NK-92 treated with Interleukin-12 subunit alpha and Interleukin-12 subunit beta, amount 100 ng/mL, for 24 hours (cell line): ENCODE measurements at regions not wholly inside any gene's neighbourhood (a gene's known extent, or its start where the extent isn't known, plus 50 kb on each side); places are given as distances from the start of the nearest gene placed in this dataset.
"Not testable (repeated sequence)": the region's sequence is repeated elsewhere in the genome, so short reads cannot be mapped to it uniquely, and the experiment has no call there.

Experiments
- DNase-seq: peaks from one replicate; lab custom pipeline; 2025; lab: John Stamatoyannopoulos, UW

DNA sequence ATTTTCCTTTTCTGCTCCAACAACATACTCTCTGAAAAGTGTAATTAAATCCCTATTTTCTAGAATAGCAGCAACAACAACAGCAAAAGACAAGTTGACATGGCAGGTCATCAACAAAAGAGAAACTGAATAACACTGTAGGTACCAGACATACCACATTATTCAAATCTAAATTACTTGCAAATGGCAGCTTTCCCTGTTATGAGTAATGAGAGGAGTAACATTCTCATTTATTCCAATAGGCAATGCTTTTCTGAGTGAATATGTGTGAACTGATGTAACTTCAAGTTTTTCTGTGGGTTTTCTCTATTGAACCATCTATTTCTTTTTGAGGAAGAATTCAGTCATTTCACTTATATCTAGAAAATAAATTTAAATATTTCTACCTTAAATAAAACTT lies 501.5 kb downstream of the TRIB2 start:
- DNase-seq: no peak

DNA sequence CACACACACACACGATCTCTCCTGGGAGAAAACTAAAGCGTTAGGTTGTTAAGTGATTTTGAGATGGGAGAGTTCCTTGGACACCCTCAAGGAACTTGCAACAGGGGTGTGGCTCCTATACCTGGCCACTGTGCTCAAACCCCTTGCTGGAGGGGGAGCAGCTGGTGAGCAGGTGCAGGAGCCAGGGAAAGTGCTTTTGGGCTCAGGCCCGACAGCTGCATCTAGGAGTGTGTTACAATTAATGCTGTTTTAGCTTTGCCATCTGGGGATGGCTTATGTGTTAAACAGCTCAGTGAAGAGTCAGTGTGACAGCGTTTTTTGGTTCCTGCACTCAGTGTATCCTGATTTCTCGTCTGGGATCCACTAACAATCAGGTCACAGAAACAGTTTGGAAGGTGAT lies 510.8 kb downstream of the TRIB2 start:
- DNase-seq: no peak

DNA sequence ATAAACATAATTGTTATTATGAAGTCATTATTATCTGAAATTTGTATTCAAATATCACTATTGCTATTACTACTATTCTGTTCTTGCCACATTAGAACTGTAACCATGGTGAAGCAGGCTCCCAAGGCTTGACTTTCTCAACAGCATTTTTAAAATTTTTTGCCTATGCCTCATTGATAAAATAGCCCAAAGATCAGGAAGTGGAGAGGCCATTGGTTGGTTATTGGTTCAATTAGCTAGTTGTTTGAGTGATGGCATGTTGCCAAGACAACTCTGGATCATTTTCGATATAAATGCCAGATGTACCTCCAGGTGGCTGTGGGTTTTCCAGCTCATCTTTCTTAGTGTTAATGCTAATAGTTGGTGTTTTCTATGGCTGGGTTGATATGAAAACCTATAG lies 513.5 kb downstream of the TRIB2 start:
- no peak for DNase-seq

DNA sequence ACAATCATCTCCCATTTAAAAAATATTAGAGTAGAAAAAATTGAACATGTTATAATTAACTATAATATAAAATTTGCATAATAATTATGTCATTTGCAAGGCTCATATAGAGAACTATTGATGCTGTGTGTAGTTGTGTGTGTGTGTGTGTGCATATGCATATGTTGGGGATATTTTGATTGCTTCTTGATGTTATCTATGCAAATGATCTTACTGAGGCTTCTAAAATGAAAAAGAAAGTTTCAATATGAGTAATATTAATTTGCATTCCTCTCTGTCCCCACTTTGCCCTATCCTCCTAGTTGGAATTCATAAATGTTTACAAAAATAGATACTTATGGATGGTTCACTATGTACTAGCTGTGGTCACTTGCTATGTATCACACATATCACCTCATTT lies 523.3 kb downstream of the TRIB2 start:
- no peak for DNase-seq

DNA sequence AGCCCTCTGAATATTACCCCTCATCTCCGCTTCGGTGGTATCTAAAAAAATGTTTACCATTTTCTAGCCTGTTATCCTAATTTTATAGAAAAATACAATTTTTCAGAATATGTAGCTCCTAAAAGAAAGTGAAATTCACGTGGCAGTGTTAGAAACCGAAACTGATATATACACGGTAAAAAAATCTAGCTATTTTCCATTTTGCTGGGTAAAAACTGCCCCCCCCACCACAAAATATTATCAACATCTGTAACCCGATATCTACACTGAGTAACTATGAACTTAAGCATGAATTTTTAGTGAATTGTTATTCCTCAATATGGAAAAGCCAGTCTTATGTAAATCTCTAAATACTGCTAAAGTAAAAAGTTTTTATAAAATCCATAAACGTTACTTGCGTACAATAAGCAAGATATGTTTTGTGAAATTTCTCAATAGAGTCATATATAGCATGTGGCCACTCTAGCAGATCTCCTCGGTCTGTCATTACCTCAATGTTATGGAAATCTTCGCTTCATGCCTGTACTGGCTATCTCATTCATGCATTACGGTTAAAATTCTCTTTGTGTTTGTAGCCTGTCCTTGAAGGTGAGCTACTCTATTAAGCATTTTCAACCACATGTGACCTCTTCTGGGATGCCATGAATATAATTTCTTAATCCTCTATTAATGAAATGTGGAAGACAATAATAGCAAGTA lies 524.2 kb downstream of the TRIB2 start:
- DNase-seq: no peak

DNA sequence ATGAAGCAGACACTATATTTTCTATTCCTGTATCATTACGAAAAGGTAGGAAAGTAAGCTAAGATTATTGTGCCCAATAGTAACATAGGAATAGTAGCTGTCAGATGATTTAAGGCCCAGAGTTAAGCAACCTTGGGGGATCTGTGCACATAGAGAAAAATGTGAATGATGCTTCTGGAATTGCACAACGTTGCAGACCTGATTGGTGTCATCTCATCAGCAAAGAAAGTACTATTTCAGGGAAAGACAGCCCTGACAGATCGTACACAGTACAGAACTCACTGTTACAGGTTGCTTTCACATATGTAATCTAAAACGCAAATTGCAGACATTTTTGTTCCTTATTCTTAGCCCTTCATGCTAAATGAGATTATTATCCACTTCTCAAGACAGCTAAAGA lies 535.9 kb downstream of the TRIB2 start:
- no peak for DNase-seq

DNA sequence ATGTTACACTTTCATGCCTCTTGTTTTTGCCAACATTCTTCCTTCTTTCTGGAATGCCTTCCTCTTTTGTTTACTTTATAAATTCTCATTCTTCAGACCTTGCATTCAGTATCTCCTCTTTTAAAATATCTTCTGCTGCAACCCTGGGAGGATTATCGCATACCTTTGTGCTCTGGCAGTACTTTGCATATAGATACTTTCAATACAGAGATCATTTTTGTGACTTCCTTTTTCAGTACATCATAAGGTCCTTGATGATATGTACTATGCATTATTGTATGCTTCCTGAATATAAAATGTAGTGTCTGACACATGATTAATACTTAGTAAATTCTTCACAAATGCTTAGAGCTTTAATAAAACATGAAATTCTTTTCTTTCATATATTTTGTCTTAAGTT lies 538.7 kb downstream of the TRIB2 start:
- no peak for DNase-seq

DNA sequence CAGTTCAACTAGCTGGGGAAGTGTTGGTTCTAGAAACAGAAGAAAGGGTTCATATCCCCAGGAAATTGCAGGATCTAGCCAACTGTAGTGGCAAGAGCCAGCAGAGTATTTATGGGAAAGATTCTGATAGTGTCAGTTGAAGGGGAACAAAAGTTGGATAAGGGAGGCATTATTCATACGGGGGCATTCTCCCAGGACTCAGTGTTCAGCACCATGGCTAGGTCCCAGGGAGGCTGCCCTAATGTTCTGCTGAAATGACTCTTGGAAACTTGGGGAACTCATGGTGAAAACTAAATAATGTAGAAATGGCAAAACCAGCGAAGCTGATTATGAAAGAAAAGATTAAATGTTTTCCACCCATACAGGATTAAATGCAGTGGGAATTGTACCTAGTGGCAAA lies 543.7 kb downstream of the TRIB2 start:
- DNase-seq: no peak

DNA sequence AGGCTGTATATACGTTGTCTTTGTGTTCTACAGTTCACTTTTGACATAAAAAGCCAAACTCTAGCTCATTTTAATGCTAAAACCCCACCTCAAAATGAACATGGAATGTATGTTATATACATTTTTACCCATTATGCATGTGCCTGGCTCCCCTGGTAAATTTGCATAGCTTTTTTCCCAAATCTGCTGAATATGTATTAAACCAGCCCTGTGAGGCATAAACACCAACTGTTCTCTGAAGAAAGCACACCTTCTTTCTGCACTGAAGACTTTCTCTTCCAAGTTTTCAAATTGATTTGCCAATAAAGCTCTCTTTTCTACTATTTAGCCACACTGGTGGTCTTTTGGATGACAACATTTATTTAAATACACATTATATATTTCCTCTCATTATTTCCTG lies 549.4 kb downstream of the TRIB2 start:
- no peak for DNase-seq

DNA sequence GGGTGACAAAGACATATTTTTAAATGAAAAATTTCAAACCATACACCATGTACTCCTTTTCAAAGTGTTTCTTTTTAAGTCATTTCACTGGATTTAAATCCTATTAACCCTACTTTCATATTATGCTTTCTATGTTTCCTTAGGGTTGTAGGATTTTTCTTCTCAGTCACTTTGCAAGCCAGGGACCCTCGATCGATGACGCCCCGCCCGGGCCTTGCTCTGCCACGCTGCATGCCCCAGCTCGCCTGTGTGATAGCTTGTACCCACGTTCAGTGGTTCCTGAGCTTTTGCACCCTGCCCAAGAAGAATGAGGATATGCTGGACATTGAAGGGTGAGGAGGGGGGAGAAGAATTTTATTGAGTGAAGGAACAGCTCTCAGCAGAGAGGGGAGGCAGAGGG lies 568.0 kb downstream of the TRIB2 start:
- DNase-seq: no peak

DNA sequence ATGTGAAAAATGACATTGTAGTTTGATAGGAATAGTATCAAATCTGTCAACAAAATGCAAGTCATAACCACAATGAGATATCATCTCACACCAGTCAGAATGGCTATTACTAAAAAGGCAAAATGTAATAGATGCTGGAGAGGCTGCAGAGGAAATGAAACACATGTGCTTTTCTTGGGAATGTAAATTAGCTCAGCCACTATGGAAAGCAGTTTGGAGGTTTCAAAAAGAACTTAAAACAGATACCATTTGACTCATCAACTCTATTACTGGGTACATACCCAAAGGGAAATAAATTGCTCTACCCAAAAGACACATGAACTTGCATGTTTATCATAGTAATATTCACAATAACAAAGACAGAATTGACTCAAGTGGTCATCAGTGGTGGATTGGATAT lies 572.6 kb downstream of the TRIB2 start:
- no peak for DNase-seq

DNA sequence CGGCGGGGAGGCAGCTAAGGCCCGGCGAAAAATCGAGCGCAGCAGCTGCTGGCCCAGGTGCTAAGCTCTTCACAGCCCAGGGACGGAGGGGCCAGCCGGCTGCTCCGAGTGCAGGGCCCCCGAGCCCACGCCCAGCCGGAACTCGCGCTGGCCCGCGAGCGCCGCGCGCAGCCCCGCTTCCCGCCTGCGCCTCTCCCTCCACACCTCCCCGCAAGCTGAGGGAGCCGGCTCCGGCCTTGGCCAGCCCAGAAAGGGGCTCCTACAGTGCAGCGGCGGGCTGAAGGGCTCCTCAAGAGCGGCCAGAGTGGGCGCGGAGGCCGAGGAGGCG lies 591.7 kb downstream of the TRIB2 start:
- not testable (repeated sequence) for DNase-seq

DNA sequence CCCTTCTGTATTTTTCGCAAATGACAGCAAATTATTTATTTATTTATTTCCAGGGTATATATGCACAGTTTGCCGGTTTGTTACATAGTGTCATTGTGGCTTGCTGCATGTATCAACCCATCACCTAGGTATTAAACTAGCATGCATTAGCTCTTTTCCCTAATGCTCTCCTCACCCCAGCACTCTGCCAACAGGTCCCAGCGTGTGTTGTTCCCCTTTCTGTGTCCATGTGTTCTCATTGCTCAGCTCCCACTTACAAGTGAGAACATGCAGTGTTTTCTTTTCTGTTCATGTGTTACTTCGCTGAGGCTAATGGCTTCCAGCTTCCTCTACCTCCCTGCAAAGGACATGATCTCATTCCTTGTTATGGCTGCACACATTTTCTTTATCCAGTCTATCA lies 592.3 kb downstream of the TRIB2 start:
- no peak for DNase-seq

DNA sequence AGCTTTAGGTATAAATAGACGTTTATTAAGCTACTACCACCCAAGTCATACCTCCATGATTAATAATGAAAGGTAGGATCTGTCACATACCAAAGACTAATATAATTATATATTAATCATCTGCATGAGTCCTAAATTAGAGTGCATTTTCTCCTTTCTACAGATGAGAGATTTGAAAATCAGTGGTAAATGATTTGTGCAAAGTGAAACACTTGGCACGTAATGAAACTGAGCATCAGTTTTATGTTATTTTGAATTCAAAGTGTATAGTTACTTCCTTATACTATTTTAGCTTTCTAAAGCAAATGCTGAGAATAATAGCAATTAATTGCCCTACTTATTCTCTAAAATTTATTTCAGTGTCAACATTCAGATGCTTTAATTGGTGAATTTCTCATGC lies 615.3 kb downstream of the TRIB2 start:
- DNase-seq: no peak

DNA sequence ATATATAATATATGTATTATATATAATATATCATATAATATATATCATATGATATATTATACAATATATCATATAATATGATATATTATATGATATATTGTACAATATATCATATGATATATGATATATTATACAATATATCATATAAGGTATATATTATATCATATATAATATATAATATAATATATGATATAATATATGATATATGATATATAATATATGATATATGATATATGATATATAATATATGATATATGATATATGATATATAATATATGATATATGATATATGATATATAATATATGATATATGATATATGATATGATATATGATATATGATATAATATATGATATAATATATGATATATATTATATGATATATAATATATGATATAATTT lies 617.3 kb downstream of the TRIB2 start:
- DNase-seq: not testable (repeated sequence)

DNA sequence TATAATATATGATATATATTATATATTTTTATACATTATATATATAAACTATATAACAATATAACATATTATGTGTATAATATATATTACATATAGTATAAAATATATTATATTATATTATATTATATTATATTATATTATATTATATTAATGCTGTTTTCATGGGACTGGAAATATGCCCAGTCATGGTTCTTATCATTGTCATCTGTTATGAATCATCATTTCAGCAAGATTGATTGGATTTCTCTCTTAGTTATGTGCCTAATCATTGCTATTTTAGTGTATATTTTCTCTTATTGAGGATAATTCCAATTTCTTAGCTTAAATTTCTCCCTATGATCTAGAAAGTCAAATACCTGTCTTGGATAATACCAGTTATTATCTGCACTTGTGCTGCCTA lies 617.8 kb downstream of the TRIB2 start:
- no peak for DNase-seq

DNA sequence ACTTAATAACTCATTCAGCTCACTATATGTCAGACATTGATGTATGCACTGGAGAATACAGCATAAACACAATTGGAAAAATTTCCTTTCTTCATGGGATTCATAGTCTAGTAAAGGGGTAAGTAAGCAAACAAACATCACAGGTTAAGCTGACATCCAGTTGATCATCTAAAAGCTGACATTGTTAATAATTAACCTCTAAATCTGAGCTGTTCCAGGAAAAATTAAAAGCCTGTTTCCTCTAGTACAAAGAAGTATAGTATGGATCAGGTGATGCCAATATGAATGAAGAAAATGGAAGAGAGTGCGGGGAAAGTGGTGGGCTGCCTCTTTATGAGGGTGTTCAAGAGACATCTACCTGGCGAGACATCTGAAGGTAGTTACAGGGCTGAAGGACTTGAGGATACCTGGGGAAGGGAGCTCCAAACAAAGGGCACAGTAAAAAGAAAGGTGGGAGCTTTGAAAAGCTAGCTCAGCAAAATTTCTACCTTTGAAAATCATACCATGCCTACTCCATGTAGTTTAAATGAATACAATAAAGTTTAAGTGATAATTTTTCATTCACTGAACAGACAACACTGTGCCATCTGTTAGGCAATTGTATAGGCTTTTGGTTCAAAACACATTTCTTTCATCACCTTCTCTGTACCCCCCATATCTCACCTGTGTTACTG lies 619.3 kb downstream of the TRIB2 start:
- DNase-seq: no peak

DNA sequence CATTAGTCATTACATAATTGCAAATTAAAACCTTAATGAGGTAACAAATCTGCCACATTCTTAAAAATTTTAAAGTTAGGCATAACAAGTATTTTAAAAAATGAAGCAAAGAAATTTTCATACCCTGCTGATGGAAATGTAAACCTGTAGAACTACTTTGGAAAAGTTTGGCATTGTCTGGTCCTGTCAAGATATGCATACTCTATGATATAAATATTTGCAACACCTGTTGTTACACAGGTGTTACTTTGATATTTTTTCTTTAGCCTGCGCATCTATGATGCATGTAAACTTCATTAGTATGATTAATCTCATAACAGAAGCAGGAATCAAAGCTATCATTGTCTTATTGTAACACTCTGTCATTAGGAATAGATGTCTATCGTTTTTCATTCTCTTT lies 634.3 kb downstream of the TRIB2 start:
- no peak for DNase-seq

DNA sequence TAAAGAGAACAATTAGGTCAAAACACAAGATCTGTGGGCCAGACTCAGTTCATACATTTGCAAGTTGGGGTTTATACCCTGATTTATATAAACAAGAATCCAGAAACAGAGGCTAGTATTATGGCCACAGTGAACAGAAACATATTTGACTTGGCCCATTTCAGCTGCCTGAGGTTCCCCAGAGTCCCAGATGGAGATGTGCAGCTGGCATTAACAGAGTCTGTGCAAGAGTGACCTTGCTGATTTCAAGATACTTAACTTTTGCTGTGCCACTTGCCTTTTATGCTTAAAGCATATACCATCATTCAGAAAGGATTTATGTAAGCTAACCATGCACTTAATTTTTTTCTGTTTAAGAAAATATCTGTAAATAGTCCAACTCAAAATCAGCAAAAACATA lies 636.3 kb downstream of the TRIB2 start:
- DNase-seq: no peak

DNA sequence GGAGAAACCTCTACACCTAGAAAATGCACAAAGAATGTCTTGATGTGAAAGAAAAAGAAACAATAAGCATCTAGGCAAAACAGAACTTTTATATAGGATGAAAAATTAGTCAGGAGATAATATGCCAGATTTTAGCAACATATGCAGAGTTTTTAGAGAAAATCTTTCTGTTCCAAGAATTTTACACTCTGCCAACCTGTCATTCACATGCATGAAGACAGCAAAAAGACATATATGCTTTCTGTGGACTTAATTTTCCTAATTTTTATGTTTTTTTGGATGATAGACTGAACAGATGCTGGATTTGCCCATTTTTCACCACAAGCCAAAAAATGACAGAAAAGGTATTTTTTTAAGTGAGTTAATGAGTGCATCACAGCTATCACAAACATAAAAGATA lies 637.3 kb downstream of the TRIB2 start:
- no peak for DNase-seq

DNA sequence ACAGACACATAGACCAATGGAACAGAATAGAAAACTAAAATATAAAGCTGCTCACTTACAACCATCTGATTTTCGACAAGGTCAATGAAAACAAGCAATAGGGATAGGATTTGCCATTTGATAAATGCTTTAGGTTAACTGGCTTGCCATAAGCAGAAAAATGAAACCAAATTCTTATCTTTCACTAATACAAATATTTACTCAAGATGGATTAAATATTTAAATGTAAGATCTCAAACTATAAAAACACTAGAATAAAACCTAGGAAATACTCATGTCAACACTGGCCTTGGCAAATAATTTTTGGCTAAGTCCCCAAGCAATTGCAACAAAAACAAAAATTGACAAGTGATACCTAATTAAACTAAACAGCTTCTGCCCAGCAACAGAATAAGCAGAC lies 665.2 kb downstream of the TRIB2 start:
- DNase-seq: not testable (repeated sequence)

DNA sequence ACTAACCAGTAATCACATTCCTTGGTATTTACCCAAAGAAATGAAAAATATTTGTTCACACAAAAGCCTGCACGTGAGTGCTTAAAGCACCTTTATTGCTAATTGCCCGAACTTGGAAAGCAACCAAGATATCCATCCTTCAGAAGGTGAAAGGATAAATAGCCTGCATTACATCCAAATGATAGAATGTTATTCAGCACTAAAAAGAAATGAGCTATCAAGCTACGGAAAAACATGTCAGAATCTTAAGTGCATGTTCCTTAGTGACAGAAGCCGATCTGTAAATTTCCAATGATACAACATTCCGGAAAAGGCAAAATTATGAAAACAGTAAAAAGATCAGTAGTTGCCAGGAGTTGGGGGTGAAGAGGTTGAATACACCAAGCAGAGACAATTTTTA lies 672.4 kb downstream of the TRIB2 start:
- not testable (repeated sequence) for DNase-seq

DNA sequence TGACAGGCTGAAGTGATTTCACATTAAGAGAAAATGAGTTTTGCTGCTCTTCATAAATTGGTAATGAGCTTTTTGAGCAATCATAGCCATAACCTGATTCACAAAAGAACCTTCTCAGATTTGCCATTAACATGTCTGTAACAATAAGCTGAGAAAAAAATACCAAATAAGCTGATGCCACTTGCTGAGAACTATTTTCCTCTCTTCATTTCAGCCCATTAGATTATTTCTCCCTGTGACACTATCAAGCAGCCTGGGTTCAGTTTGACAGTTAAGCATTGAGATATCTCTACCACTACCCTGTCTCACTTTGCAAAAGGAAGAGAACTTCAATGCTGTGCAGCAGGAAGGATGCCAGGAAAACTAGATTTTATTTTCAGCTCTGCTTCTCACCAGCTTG lies 673.9 kb downstream of the TRIB2 start:
- DNase-seq: no peak

DNA sequence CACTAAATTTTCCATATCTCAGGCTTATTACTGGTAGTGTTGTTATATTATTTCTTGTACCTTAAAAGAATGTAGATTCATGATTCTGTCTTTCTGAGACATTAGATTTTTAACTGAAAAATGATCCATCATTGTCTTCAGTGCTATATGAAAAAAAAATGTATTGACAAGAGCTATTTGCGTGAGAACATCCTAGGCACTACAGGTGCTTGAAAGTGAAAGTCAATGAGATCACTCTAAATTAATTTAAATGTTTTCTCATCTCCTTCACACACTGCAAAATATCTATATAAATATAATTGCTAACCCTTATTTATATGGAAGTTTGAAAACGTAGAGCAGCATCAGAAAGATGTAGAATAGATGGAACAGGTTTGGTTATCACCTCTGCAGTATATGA lies 684.6 kb downstream of the TRIB2 start:
- DNase-seq: no peak
